ENCODE measurements at regions not wholly inside any gene's neighbourhood (a gene's known extent, or its start where the extent isn't known, plus 50 kb on each side); places are given as distances from the start of the nearest gene placed in this dataset.

- RAD21 ChIA-PET (ENCODE audit: low non-redundant PET in 1 of 2, low total read pairs in 2 of 2, uncharacterized antibody in 2 of 2, unreplicated experiment in 2 of 2): no interaction called here
- no peak for TF ChIP-seq POLR2A (IDR thresholded peaks at IDR 0.05; ENCODE audit: borderline replicate concordance, extremely low read depth, insufficient read depth, insufficient read length)
- no peak for TF ChIP-seq ZFX (IDR thresholded peaks at IDR 0.05)
- no peak for TF ChIP-seq ATF3 (IDR thresholded peaks at IDR 0.05)
- TF ChIP-seq EGR1 (IDR thresholded peaks at IDR 0.05; ENCODE audit: low read depth): no peak
- no peak for TF ChIP-seq MAX (IDR thresholded peaks at IDR 0.05)
- TF ChIP-seq FOSL1 (IDR thresholded peaks at IDR 0.05; ENCODE audit: low read depth): no peak
- no peak for TF ChIP-seq CTCF (IDR thresholded peaks at IDR 0.05 in 2 of 3, conservative IDR thresholded peaks at IDR 0.05 in 1 of 3; ENCODE audit: borderline replicate concordance in 1 of 3, insufficient read depth in 1 of 3, low read depth in 2 of 3, low read length in 2 of 3)
- TF ChIP-seq YY1 (IDR thresholded peaks at IDR 0.05; ENCODE audit: extremely low read depth, insufficient replicate concordance, low read depth, low read length): no peak
These were observed 88.3 kb upstream of the CHST15 start for GRCh38 chr10:124181656-124182055.

More at GRCh38 chr10:124181656-124182055, 88.3 kb upstream of the CHST15 start:
- Histone ChIP-seq H3K9ac (ENCODE audit: low read length) (no peak overlapping the region), H3K27me3 (ENCODE audit: insufficient read depth, low read length) (no peaks in the 10 kb centered on the region), H3K9me3 (ENCODE audit: control insufficient read depth in 1 of 2, insufficient read depth in 1 of 2, low read depth in 1 of 2, low read length in 2 of 2) (no peaks in the 10 kb centered on the region), H3K9me2 (ENCODE audit: insufficient read depth) (no peaks in the 10 kb centered on the region), H3K79me2 (ENCODE audit: insufficient read depth, low read length) (no peaks in the 10 kb centered on the region), H3K4me1 (ENCODE audit: control insufficient read depth in 1 of 2, insufficient read depth in 2 of 2, low read length in 2 of 2) (no peaks in the 10 kb centered on the region; a peak in 1 of 4 replicates), H3K4me3 (replicated peaks in 1 of 2; ENCODE audit: low read depth in 1 of 2, low read length in 2 of 2) (no peak overlapping the region), H2AFZ (ENCODE audit: low read depth, low read length, poor library complexity, severe bottlenecking) (no peak overlapping the region), H4K20me1 (ENCODE audit: insufficient read depth) (no peaks in the 10 kb centered on the region), H3K27ac (ENCODE audit: low read depth, low read length) (no peak overlapping the region), H3K4me2 (ENCODE audit: low read length) (no peak overlapping the region), H3K36me3 (ENCODE audit: control insufficient read depth in 1 of 2, insufficient read depth in 2 of 2, low read length in 2 of 2) (no peaks in the 10 kb centered on the region)
- ChIA-PET CTCF (interaction anchor here (1.3 kb wide), 1 partner anchor 11 kb away, joined by 7 read pairs; no protein-coding TSS in a partner anchor), POLR2A (interaction anchor here (0.9 kb wide), 1 partner anchor 11 kb away, joined by 5 read pairs; no protein-coding TSS in a partner anchor)
- ATAC-seq (no peak), DNase-seq (ENCODE audit: low read depth, low spot score) (no peak)
- intact Hi-C loops (cut with micrococcal nuclease): no loop called here
- BruUV-seq (replicated peaks): no TSS peak
